ENCODE measurements at regions not wholly inside any gene's neighbourhood (a gene's known extent, or its start where the extent isn't known, plus 50 kb on each side); places are given as distances from the start of the nearest gene placed in this dataset.

- peaks cover 0 to 25% of the 10 kb centered on the region in 2 donors for H3K27me3 ChIP-seq
- intact Hi-C loops (cut with DNase I): no loop called here
- no peaks in the 10 kb centered on the region for H3K9me3 ChIP-seq
- H3K36me3 ChIP-seq: no peaks in the 10 kb centered on the region
- no peak overlapping the region for H3K27ac ChIP-seq
- peaks cover 0 to 4% of the 10 kb centered on the region in 2 donors for H3K4me1 ChIP-seq
- H3K4me3 ChIP-seq: no peak overlapping the region
- no peak for DNase-seq
- TF ChIP-seq, protein P1, sequence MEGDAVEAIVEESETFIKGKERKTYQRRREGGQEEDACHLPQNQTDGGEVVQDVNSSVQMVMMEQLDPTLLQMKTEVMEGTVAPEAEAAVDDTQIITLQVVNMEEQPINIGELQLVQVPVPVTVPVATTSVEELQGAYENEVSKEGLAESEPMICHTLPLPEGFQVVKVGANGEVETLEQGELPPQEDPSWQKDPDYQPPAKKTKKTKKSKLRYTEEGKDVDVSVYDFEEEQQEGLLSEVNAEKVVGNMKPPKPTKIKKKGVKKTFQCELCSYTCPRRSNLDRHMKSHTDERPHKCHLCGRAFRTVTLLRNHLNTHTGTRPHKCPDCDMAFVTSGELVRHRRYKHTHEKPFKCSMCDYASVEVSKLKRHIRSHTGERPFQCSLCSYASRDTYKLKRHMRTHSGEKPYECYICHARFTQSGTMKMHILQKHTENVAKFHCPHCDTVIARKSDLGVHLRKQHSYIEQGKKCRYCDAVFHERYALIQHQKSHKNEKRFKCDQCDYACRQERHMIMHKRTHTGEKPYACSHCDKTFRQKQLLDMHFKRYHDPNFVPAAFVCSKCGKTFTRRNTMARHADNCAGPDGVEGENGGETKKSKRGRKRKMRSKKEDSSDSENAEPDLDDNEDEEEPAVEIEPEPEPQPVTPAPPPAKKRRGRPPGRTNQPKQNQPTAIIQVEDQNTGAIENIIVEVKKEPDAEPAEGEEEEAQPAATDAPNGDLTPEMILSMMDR (IDR thresholded peaks at IDR 0.05): no peak
- ATAC-seq: no peak
Observed at GRCh38 chr18:54714851-54715250, 113.4 kb upstream of the RAB27B start.

DNA sequence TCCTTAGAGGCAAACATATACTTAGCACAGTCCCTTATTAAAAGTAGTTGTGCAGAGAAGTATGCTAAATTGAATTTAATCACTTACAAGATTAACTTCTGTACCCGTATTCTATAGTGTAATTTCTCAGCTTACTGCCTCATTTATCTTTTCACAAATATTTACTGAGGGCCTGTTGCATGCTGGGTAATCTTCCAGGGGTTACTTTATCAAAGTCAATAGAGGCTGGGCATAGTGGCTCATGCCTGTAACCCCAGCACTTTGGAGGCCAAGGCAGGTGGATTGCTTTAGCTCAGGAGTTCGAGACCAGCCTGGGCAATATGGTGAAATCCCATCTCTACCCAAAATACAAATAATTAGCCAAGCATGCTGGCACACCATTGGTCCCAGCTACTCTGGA, 111.7 kb upstream of the RAB27B start:
- DNase-seq (no peak), ATAC-seq (no peak)
- Histone ChIP-seq H3K9me3 (no peaks in the 10 kb centered on the region), H3K36me3 (no peaks in the 10 kb centered on the region), H3K27me3 (peaks cover 0 to 35% of the 10 kb centered on the region in 2 donors), H3K27ac (no peak overlapping the region), H3K4me1 (peaks cover 0 to 4% of the 10 kb centered on the region in 2 donors), H3K4me3 (no peak overlapping the region)
- intact Hi-C loops (cut with DNase I): no loop called here
- TF ChIP-seq, protein P1 (IDR thresholded peaks at IDR 0.05): no peak

GRCh38 chr18:54717673-54718407, 110.4 kb upstream of the RAB27B start:
- Histone ChIP-seq H3K27me3 (peaks cover 0 to 35% of the 10 kb centered on the region in 2 donors), H3K36me3 (no peaks in the 10 kb centered on the region), H3K27ac (no peak overlapping the region), H3K4me3 (no peak overlapping the region), H3K9me3 (no peaks in the 10 kb centered on the region), H3K4me1 (peaks cover 0 to 4% of the 10 kb centered on the region in 2 donors)
- peak in 2 of 4 donors; percentile 43 to 46 for DNase-seq
- TF ChIP-seq, protein P1 (IDR thresholded peaks at IDR 0.05): no peak
- ATAC-seq: no peak
- intact Hi-C loops (cut with DNase I): no loop called here

- H3K9me3 ChIP-seq: no peaks in the 10 kb centered on the region
- DNase-seq (no peak), ATAC-seq (no peak)
- peaks cover 0 to 35% of the 10 kb centered on the region in 2 donors for H3K27me3 ChIP-seq
- H3K36me3 ChIP-seq: no peaks in the 10 kb centered on the region
- no peak overlapping the region for H3K4me3 ChIP-seq
- intact Hi-C loops (cut with DNase I): no loop called here
- no peak overlapping the region for H3K27ac ChIP-seq
- TF ChIP-seq, protein P1 (IDR thresholded peaks at IDR 0.05): no peak
- H3K4me1 ChIP-seq: peaks cover 0 to 4% of the 10 kb centered on the region in 2 donors
Observed at GRCh38 chr18:54718408-54718773, 109.9 kb upstream of the RAB27B start.

GRCh38 chr18:54720620-54721019, 107.7 kb upstream of the RAB27B start:
- no peak overlapping the region for H3K4me3 ChIP-seq
- intact Hi-C loops (cut with DNase I): no loop called here
- peaks cover 0 to 4% of the 10 kb centered on the region in 2 donors for H3K4me1 ChIP-seq
- H3K27me3 ChIP-seq: peaks cover 0 to 33% of the 10 kb centered on the region in 2 donors
- H3K36me3 ChIP-seq: no peaks in the 10 kb centered on the region
- H3K9me3 ChIP-seq: no peaks in the 10 kb centered on the region
- ATAC-seq (no peak), DNase-seq (no peak)
- H3K27ac ChIP-seq: no peak overlapping the region
- TF ChIP-seq, protein P1 (IDR thresholded peaks at IDR 0.05): no peak
